IMR-90 (cell line): ENCODE measurements at regions not wholly inside any gene's neighbourhood (a gene's known extent, or its start where the extent isn't known, plus 50 kb on each side); places are given as distances from the start of the nearest gene placed in this dataset.

Experiments
- ATAC-seq: fragments of 200-7000 bp; cut with Tn5 transposase; 2 replicates; pipeline ENCODE4 v1.9.1; 2020; ENCODE audit warnings: low read depth, mild to moderate bottlenecking, moderate library complexity
- BruUV-seq: library from RNA; stranded (reverse); fragments of 400-500 nt; replicated peaks from 2 replicates; lab custom pipeline; 2021; lab: Mats Ljungman, UMichigan
- CTCF ChIA-PET: fragments of 300-600 bp; formaldehyde crosslinking; extraction: SDS; loops from one replicate; lab custom pipeline; 2021; ENCODE audit warnings: antibody characterized with exemption; lab: Yijun Ruan, JAX
- POLR2A ChIA-PET: fragments of 300-600 bp; sonication (Branson Sonifier 250); formaldehyde crosslinking; loops from one replicate; lab custom pipeline; 2022; ENCODE audit warnings: antibody characterized with exemption; ENCODE audit not compliant: unreplicated experiment; lab: Charles Lee
- DNase-seq: peaks from one replicate; pipeline ENCODE4 v3.0.0; 2013
- H2AFZ ChIP-seq: replicated peaks from 2 replicates; pipeline ENCODE3; 2013; ENCODE audit warnings: low read length, mild to moderate bottlenecking; ENCODE audit not compliant: poor library complexity
- H2AK5ac ChIP-seq: 2 replicates; pipeline ENCODE4 v1.6.1; 2013; ENCODE audit warnings: low read depth, low read length, inconsistent platforms
- H2AK9ac ChIP-seq: replicated peaks from 2 replicates; pipeline ENCODE3; 2013; ENCODE audit warnings: mild to moderate bottlenecking, low read depth, low read length, moderate library complexity; ENCODE audit not compliant: poor library complexity
- H2BK120ac ChIP-seq: 2 replicates; pipeline ENCODE4 v1.6.1; 2013; ENCODE audit warnings: low read depth, low read length, inconsistent platforms
- H2BK15ac ChIP-seq: 3 replicates; pipeline ENCODE4 v1.6.1; 2013; ENCODE audit warnings: low read depth, low read length, inconsistent platforms
- H2BK20ac ChIP-seq: 2 replicates; pipeline ENCODE4 v1.6.1; 2013; ENCODE audit warnings: low read depth, mild to moderate bottlenecking, inconsistent platforms, low read length, moderate library complexity
- H2BK5ac ChIP-seq: 2 replicates; pipeline ENCODE4 v1.6.1; 2013; ENCODE audit warnings: mild to moderate bottlenecking, low read depth, low read length, inconsistent platforms; ENCODE audit not compliant: poor library complexity, severe bottlenecking
- H3K14ac ChIP-seq: replicated peaks from 2 replicates; pipeline ENCODE4 v1.6.1; 2013; ENCODE audit warnings: low read depth, low read length, inconsistent platforms
- H3K18ac ChIP-seq: 2 replicates; pipeline ENCODE4 v1.6.1; 2013; ENCODE audit warnings: low read depth, low read length, control low read depth
- H3K23ac ChIP-seq: 2 replicates; pipeline ENCODE4 v1.6.1; 2013; ENCODE audit warnings: low read depth, low read length, inconsistent platforms
- H3K27ac ChIP-seq: 2 replicates; pipeline ENCODE4 v1.5.1; 2013; ENCODE audit warnings: mild to moderate bottlenecking, control low read depth, low read length; ENCODE audit not compliant: insufficient read depth
- H3K27me3 ChIP-seq: 2 replicates; pipeline ENCODE4 v1.6.1; 2013; ENCODE audit warnings: low read length; ENCODE audit not compliant: control insufficient read depth, insufficient read depth
- H3K36me3 ChIP-seq: 2 replicates; pipeline ENCODE4 v1.6.1; 2013; ENCODE audit warnings: low read length, mixed read lengths; ENCODE audit not compliant: control insufficient read depth, insufficient read depth
- H3K4ac ChIP-seq: 2 replicates; pipeline ENCODE4 v1.6.1; 2013; ENCODE audit warnings: low read depth, low read length, inconsistent platforms
- H3K4me1 ChIP-seq: 2 replicates; pipeline ENCODE4 v1.6.1; 2013; ENCODE audit warnings: low read length, mixed read lengths; ENCODE audit not compliant: control insufficient read depth, insufficient read depth
- H3K4me2 ChIP-seq: 2 replicates; pipeline ENCODE4 v1.6.1; 2013; ENCODE audit warnings: low read depth, mild to moderate bottlenecking, control low read depth, low read length, moderate library complexity
- H3K4me3 ChIP-seq: 2 replicates; pipeline ENCODE4 v1.5.1; 2013; ENCODE audit warnings: low read depth, mild to moderate bottlenecking, control low read depth, low read length, moderate library complexity; ENCODE audit not compliant: insufficient read depth
- H3K56ac ChIP-seq: 2 replicates; pipeline ENCODE4 v1.6.1; 2013; ENCODE audit warnings: low read length, inconsistent platforms; ENCODE audit not compliant: insufficient read depth; ENCODE audit errors: extremely low read depth
- H3K79me1 ChIP-seq, 2 experiments: 2 replicates each; pipeline ENCODE4 v1.6.1; 2013; ENCODE audit warnings: low read length in 2 of 2, inconsistent platforms in 1 of 2, low read depth in 1 of 2
- H3K9ac ChIP-seq: 2 replicates; pipeline ENCODE4 v1.6.1; 2013; ENCODE audit warnings: low read depth, low read length, control low read depth
- H3K9me1 ChIP-seq: 2 replicates; pipeline ENCODE4 v1.6.1; 2013; ENCODE audit warnings: low read length, inconsistent platforms; ENCODE audit not compliant: insufficient read depth
- H3K9me3 ChIP-seq: 2 replicates; pipeline ENCODE4 v1.6.1; 2013; ENCODE audit warnings: low read length; ENCODE audit not compliant: control insufficient read depth, insufficient read depth
- H4K20me1 ChIP-seq: 2 replicates; pipeline ENCODE4 v1.6.1; 2013; ENCODE audit warnings: low read length, inconsistent platforms; ENCODE audit not compliant: insufficient read depth
- H4K5ac ChIP-seq: 2 replicates; pipeline ENCODE4 v1.6.1; 2013; ENCODE audit warnings: mild to moderate bottlenecking, low read depth, low read length, control low read depth
- H4K8ac ChIP-seq, 2 experiments: 2 replicates each; pipeline ENCODE4 v1.6.1; 2013; ENCODE audit warnings: low read depth in 2 of 2, low read length in 2 of 2, control low read depth in 1 of 2, inconsistent platforms in 1 of 2
- H4K91ac ChIP-seq: 2 replicates; pipeline ENCODE4 v1.6.1; 2013; ENCODE audit warnings: low read depth, low read length, inconsistent platforms; ENCODE audit not compliant: insufficient read depth
- BHLHE40 ChIP-seq: fragments of 150-350 bp; IDR thresholded peaks from 2 replicates; pipeline ENCODE4 v1.6.1; 2016; ENCODE audit warnings: mild to moderate bottlenecking, low read depth, low read length
- ELK1 ChIP-seq: fragments of 150-350 bp; IDR thresholded peaks from 2 replicates; pipeline ENCODE4 v1.6.1; 2016; ENCODE audit warnings: low read depth, mild to moderate bottlenecking, low read length, moderate library complexity, borderline replicate concordance
- MAFK ChIP-seq: IDR thresholded peaks from 2 replicates; pipeline ENCODE4 v1.6.1; 2012; ENCODE audit warnings: low read depth, low read length, improper control_type of control experiment
- MAZ ChIP-seq: IDR thresholded peaks from 2 replicates; pipeline ENCODE4 v1.6.1; 2012; ENCODE audit warnings: low read depth, mild to moderate bottlenecking, low read length, improper control_type of control experiment, moderate library complexity, borderline replicate concordance
- NFE2L2 ChIP-seq: fragments of 150-350 bp; IDR thresholded peaks from 2 replicates; pipeline ENCODE4 v1.6.1; 2016; ENCODE audit warnings: low read depth, mild to moderate bottlenecking, low read length
- RAD21 ChIP-seq: IDR thresholded peaks from 2 replicates; pipeline ENCODE4 v1.6.1; 2012; ENCODE audit warnings: low read length, improper control_type of control experiment
- RCOR1 ChIP-seq: IDR thresholded peaks from 2 replicates; pipeline ENCODE4 v1.6.1; 2012; ENCODE audit warnings: mild to moderate bottlenecking, low read length, improper control_type of control experiment; ENCODE audit not compliant: insufficient replicate concordance
- WGBS, 2 experiments: methylation state at CpG; one replicate each; pipeline versions ENCODE4 v1.1.5 to v1.1.7; 2013; ENCODE audit warnings: missing lambda C conversion rate in 2 of 2; ENCODE audit not compliant: insufficient read length in 1 of 2; ENCODE audit errors: extremely low coverage in 2 of 2; 5-methylcytosine and 5-hydroxymethylcytosine counted together
- dilution Hi-C: fragments of 300-500 bp; cut with HindIII; formaldehyde crosslinking; loops from one replicate; pipeline ENCODE4 v1.14.3; 2018; ENCODE audit warnings: low sequenced_read_pairs; ENCODE audit not compliant: unreplicated experiment
- in situ Hi-C: fragments of 300-500 bp; cut with MboI; formaldehyde crosslinking; loops from 3 replicates; pipeline ENCODE4 v1.14.3; 2019; ENCODE audit warnings: low sequenced_read_pairs, inconsistent platforms, mixed read lengths
- intact Hi-C: fragments of 100-400 bp; cut with micrococcal nuclease; formaldehyde crosslinking; loops from 2 replicates; pipeline ENCODE4 v1.10.0; 2022
- TF ChIP-seq, protein P1 (sequence below): fragments of 150-350 bp; IDR thresholded peaks from 2 replicates; pipeline ENCODE4 v1.6.1; 2017; ENCODE audit warnings: mild to moderate bottlenecking, antibody characterized with exemption, low read length, low read depth
- TF ChIP-seq, protein P2 (sequence below): conservative IDR thresholded peaks from 2 replicates; pipeline ENCODE4 v1.5.1; 2012; ENCODE audit warnings: mild to moderate bottlenecking, low read depth, low read length, improper control_type of control experiment

GRCh38 chr5:135271533-135272310 lies 127.3 kb downstream of the MACROH2A1 start:
- H3K4ac ChIP-seq = peak overlapping the region; percentile 98
- ChIA-PET POLR2A (no interaction called here), CTCF (interaction anchor here (1.9 kb wide), 1 partner anchor 63 kb away, joined by 4 read pairs; no protein-coding TSS in a partner anchor)
- in situ Hi-C loops = no loop called here
- H3K56ac ChIP-seq = no peak overlapping the region
- dilution Hi-C loops = no loop called here
- H2BK20ac ChIP-seq = peak overlapping the region; percentile 95
- peak overlapping the region; percentile 18 for H3K27ac ChIP-seq
- H2BK5ac ChIP-seq = peak overlapping the region; percentile 47
- BruUV-seq = no TSS peak
- intact Hi-C loops = no loop called here
- peak overlapping the region; percentile 95 for H3K14ac ChIP-seq
- no peak overlapping the region for H3K4me3 ChIP-seq
- no peaks in the 10 kb centered on the region for H3K9me3 ChIP-seq
- H2AK9ac ChIP-seq = peak overlapping the region; percentile 47
- 85% methylated on average over 5 of the region's 14 CpGs; no CpG with 5 or more reads in 1 of the 2 experiments for WGBS, 2 experiments
- ATAC-seq (no peak), DNase-seq (peak; percentile 55)
- H2BK120ac ChIP-seq = peak overlapping the region; percentile 99
- H3K9ac ChIP-seq = no peak overlapping the region
- H3K4me2 ChIP-seq = no peak overlapping the region
- H3K79me1 ChIP-seq = peaks cover 0 to 50% of the 10 kb centered on the region in 2 experiments; a peak in 3 of 4 replicates
- peak overlapping the region; percentile 54; the same call in 1 of the 2 replicates for H3K23ac ChIP-seq
- H3K36me3 ChIP-seq = no peaks in the 10 kb centered on the region
- H3K18ac ChIP-seq = peak overlapping the region; percentile 60; the same call in 1 of the 2 replicates
- peak overlapping the region; percentile 77 for H2AFZ ChIP-seq
- H2BK15ac ChIP-seq = peak overlapping the region; percentile 97; the same call in 2 of the 3 replicates
- peaks cover 34% of the 10 kb centered on the region for H3K9me1 ChIP-seq
- no peaks in the 10 kb centered on the region for H4K20me1 ChIP-seq
- peaks cover 29% of the 10 kb centered on the region for H3K4me1 ChIP-seq
- H3K27me3 ChIP-seq = no peaks in the 10 kb centered on the region
- H4K8ac ChIP-seq = peak overlapping the region; percentile 79 to 80
- H4K91ac ChIP-seq = peak overlapping the region; percentile 94
- TF ChIP-seq RAD21 (no peak), BHLHE40 (no peak), MAZ (no peak), RCOR1 (no peak), MAFK (no peak), ELK1 (no peak), NFE2L2 (no peak)
- TF ChIP-seq, protein P1, sequence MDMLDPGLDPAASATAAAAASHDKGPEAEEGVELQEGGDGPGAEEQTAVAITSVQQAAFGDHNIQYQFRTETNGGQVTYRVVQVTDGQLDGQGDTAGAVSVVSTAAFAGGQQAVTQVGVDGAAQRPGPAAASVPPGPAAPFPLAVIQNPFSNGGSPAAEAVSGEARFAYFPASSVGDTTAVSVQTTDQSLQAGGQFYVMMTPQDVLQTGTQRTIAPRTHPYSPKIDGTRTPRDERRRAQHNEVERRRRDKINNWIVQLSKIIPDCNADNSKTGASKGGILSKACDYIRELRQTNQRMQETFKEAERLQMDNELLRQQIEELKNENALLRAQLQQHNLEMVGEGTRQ = no peak
- TF ChIP-seq, protein P2, sequence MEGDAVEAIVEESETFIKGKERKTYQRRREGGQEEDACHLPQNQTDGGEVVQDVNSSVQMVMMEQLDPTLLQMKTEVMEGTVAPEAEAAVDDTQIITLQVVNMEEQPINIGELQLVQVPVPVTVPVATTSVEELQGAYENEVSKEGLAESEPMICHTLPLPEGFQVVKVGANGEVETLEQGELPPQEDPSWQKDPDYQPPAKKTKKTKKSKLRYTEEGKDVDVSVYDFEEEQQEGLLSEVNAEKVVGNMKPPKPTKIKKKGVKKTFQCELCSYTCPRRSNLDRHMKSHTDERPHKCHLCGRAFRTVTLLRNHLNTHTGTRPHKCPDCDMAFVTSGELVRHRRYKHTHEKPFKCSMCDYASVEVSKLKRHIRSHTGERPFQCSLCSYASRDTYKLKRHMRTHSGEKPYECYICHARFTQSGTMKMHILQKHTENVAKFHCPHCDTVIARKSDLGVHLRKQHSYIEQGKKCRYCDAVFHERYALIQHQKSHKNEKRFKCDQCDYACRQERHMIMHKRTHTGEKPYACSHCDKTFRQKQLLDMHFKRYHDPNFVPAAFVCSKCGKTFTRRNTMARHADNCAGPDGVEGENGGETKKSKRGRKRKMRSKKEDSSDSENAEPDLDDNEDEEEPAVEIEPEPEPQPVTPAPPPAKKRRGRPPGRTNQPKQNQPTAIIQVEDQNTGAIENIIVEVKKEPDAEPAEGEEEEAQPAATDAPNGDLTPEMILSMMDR = no peak
- H4K5ac ChIP-seq = peak overlapping the region; percentile 21
- peak overlapping the region; percentile 97 for H2AK5ac ChIP-seq
